Activated CD8-positive, alpha-beta memory T cell treated with anti-CD3 and anti-CD28 coated beads, Interleukin-2, amount 10 ng/mL, durations not matched to agents 7 days and 5 days (primary cell): ENCODE measurements at regions not wholly inside any gene's neighbourhood (a gene's known extent, or its start where the extent isn't known, plus 50 kb on each side); places are given as distances from the start of the nearest gene placed in this dataset.

ENCODE experiments used
- ATAC-seq: fragments of 150-1000 bp; cut with Tn5 transposase; one replicate; pipeline ENCODE4 v1.10.0; 2021; ENCODE audit warnings: moderate library complexity
- CTCF ChIA-PET: fragments of 350-600 bp; sonication (Branson Sonifier 250); formaldehyde crosslinking; loops from one replicate; lab custom pipeline; 2021; ENCODE audit warnings: antibody characterized with exemption; lab: Charles Lee
- DNase-seq: peaks from one replicate; pipeline ENCODE4 v3.0.0-alpha.2; 2020
- H3K27ac Mint-ChIP-seq: one replicate; pipeline ENCODE4 v1.8.0; 2021; ENCODE audit warnings: mild to moderate bottlenecking, mixed read lengths
- H3K27me3 Mint-ChIP-seq: one replicate; pipeline ENCODE4 v1.8.0; 2021; ENCODE audit warnings: mixed read lengths
- H3K36me3 Mint-ChIP-seq: one replicate; pipeline ENCODE4 v1.8.0; 2021; ENCODE audit warnings: mild to moderate bottlenecking, mixed read lengths
- H3K4me1 Mint-ChIP-seq: one replicate; pipeline ENCODE4 v1.8.0; 2021; ENCODE audit warnings: mixed read lengths
- H3K4me3 Mint-ChIP-seq: one replicate; pipeline ENCODE4 v1.8.0; 2021; ENCODE audit warnings: mild to moderate bottlenecking, moderate library complexity, mixed read lengths
- H3K9me3 Mint-ChIP-seq: one replicate; pipeline ENCODE4 v1.8.0; 2022; ENCODE audit warnings: low read depth, mixed read lengths

DNA sequence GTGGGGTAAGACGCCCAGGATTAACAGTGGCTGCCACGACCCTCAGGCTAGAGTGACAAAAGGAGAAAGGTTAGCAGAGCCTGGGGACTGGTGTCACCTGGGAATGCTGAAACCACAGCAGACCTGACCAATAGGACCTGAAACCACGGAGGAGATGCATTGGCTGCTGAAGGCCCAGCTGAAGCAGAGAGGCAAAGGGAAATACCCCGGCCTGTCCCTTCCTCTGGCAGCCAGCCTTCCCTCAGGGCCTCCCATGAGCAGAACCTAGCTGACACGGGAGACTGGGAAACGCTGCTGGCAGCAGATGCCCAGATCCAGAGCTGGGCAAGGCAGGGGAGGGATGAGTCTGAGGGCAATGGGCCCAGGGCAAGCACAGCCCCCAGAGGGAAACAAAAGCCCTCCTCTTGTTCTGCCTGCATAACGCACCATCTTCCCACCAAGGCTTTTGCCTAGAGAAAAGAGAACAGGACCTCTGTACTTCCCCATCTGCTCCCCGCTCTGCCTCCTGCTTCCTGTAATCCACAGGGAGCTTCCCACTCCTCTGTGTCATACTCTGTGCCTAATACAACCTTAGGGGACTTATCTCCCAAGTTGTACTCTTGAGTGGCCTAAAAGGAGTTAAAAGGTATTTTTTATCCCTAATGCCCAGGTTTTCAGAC lies 216.2 kb downstream of the ABHD5 start:
- H3K4me3 Mint-ChIP-seq, result no peak overlapping the region
- H3K9me3 Mint-ChIP-seq, result no peaks in the 10 kb centered on the region
- no peak for ATAC-seq
- H3K4me1 Mint-ChIP-seq, result no peaks in the 10 kb centered on the region
- CTCF ChIA-PET, result no interaction called here
- no peak for DNase-seq
- H3K36me3 Mint-ChIP-seq, result no peaks in the 10 kb centered on the region
- peaks cover 19% of the 10 kb centered on the region for H3K27me3 Mint-ChIP-seq
- H3K27ac Mint-ChIP-seq, result no peak overlapping the region

GRCh38 chr3:43907508-43907858 lies 216.7 kb downstream of the ABHD5 start:
- DNase-seq, result no peak
- no peak for ATAC-seq
- Mint-ChIP-seq H3K27me3 (peaks cover 15% of the 10 kb centered on the region), H3K36me3 (no peaks in the 10 kb centered on the region), H3K9me3 (no peaks in the 10 kb centered on the region), H3K4me1 (no peaks in the 10 kb centered on the region), H3K27ac (no peak overlapping the region), H3K4me3 (no peak overlapping the region)
- CTCF ChIA-PET, result no interaction called here

GRCh38 chr3:43908456-43908855 lies 217.7 kb downstream of the ABHD5 start:
- Mint-ChIP-seq H3K27ac (no peak overlapping the region), H3K9me3 (no peaks in the 10 kb centered on the region), H3K27me3 (peaks cover 10% of the 10 kb centered on the region), H3K36me3 (no peaks in the 10 kb centered on the region), H3K4me1 (no peaks in the 10 kb centered on the region), H3K4me3 (no peak overlapping the region)
- CTCF ChIA-PET, result no interaction called here
- no peak for DNase-seq
- ATAC-seq, result no peak

GRCh38 chr3:43909149-43909548 lies 218.4 kb downstream of the ABHD5 start:
- no peak for ATAC-seq
- no peak overlapping the region for H3K27ac Mint-ChIP-seq
- no peaks in the 10 kb centered on the region for H3K4me1 Mint-ChIP-seq
- no peaks in the 10 kb centered on the region for H3K9me3 Mint-ChIP-seq
- no peaks in the 10 kb centered on the region for H3K36me3 Mint-ChIP-seq
- CTCF ChIA-PET, result no interaction called here
- H3K27me3 Mint-ChIP-seq, result peaks cover 10% of the 10 kb centered on the region
- H3K4me3 Mint-ChIP-seq, result no peak overlapping the region
- DNase-seq, result no peak

- Mint-ChIP-seq H3K9me3 (no peaks in the 10 kb centered on the region), H3K4me3 (no peak overlapping the region), H3K4me1 (no peaks in the 10 kb centered on the region), H3K36me3 (no peaks in the 10 kb centered on the region), H3K27me3 (peaks cover 8% of the 10 kb centered on the region), H3K27ac (no peak overlapping the region)
- no peak for DNase-seq
- no peak for ATAC-seq
- CTCF ChIA-PET, result no interaction called here
Measured at GRCh38 chr3:43910750-43911149, 220.0 kb downstream of the ABHD5 start.

GRCh38 chr3:43913036-43913948 lies 222.6 kb downstream of the ABHD5 start:
- no peaks in the 10 kb centered on the region for H3K4me1 Mint-ChIP-seq
- no peak overlapping the region for H3K4me3 Mint-ChIP-seq
- peaks cover 5% of the 10 kb centered on the region for H3K27me3 Mint-ChIP-seq
- H3K9me3 Mint-ChIP-seq, result no peaks in the 10 kb centered on the region
- CTCF ChIA-PET, result no interaction called here
- no peak overlapping the region for H3K27ac Mint-ChIP-seq
- ATAC-seq (no peak), DNase-seq (no peak)
- H3K36me3 Mint-ChIP-seq, result no peaks in the 10 kb centered on the region

GRCh38 chr3:43914269-43914668 lies 223.5 kb downstream of the ABHD5 start:
- H3K27ac Mint-ChIP-seq, result no peak overlapping the region
- H3K4me1 Mint-ChIP-seq, result no peaks in the 10 kb centered on the region
- no peak overlapping the region for H3K4me3 Mint-ChIP-seq
- H3K27me3 Mint-ChIP-seq, result peaks cover 8% of the 10 kb centered on the region
- ATAC-seq (no peak), DNase-seq (no peak)
- CTCF ChIA-PET, result no interaction called here
- no peaks in the 10 kb centered on the region for H3K36me3 Mint-ChIP-seq
- H3K9me3 Mint-ChIP-seq, result no peaks in the 10 kb centered on the region

- DNase-seq, result no peak
- H3K4me3 Mint-ChIP-seq, result no peak overlapping the region
- H3K36me3 Mint-ChIP-seq, result no peaks in the 10 kb centered on the region
- no peaks in the 10 kb centered on the region for H3K4me1 Mint-ChIP-seq
- no peak for ATAC-seq
- H3K27me3 Mint-ChIP-seq, result peaks cover 14% of the 10 kb centered on the region
- no peaks in the 10 kb centered on the region for H3K9me3 Mint-ChIP-seq
- H3K27ac Mint-ChIP-seq, result no peak overlapping the region
- CTCF ChIA-PET, result no interaction called here
Measured at GRCh38 chr3:43915546-43915945, 224.8 kb downstream of the ABHD5 start.

DNA sequence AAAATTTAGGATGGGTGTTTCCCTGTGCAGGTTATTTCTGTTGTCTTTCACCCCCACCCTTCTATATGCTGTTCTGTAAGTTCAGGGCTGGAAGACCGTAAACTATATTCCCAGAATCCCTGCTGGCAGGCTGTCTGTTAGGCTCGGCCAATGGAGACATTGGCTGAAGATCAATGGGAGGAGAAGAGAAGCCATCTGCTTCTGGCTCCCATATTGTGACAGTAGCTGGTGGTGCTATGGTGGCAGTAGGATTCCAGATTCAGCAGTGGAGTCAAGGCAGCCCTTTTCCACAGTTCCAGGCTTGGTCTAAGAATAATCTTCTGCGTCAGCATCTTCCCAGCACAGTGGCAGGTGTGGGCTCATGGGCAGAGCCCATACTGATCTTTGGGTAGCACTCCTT lies 226.6 kb downstream of the ABHD5 start:
- no peaks in the 10 kb centered on the region for H3K36me3 Mint-ChIP-seq
- ATAC-seq, result no peak
- no peaks in the 10 kb centered on the region for H3K4me1 Mint-ChIP-seq
- peaks cover 23% of the 10 kb centered on the region for H3K27me3 Mint-ChIP-seq
- H3K9me3 Mint-ChIP-seq, result no peaks in the 10 kb centered on the region
- H3K4me3 Mint-ChIP-seq, result no peak overlapping the region
- H3K27ac Mint-ChIP-seq, result no peak overlapping the region
- CTCF ChIA-PET, result no interaction called here
- DNase-seq, result no peak

GRCh38 chr3:43919029-43919428 lies 228.3 kb downstream of the ABHD5 start:
- Mint-ChIP-seq H3K27ac (no peak overlapping the region), H3K36me3 (no peaks in the 10 kb centered on the region), H3K27me3 (peaks cover 35% of the 10 kb centered on the region), H3K9me3 (no peaks in the 10 kb centered on the region), H3K4me3 (no peak overlapping the region), H3K4me1 (no peaks in the 10 kb centered on the region)
- DNase-seq (no peak), ATAC-seq (no peak)
- CTCF ChIA-PET, result no interaction called here

DNA sequence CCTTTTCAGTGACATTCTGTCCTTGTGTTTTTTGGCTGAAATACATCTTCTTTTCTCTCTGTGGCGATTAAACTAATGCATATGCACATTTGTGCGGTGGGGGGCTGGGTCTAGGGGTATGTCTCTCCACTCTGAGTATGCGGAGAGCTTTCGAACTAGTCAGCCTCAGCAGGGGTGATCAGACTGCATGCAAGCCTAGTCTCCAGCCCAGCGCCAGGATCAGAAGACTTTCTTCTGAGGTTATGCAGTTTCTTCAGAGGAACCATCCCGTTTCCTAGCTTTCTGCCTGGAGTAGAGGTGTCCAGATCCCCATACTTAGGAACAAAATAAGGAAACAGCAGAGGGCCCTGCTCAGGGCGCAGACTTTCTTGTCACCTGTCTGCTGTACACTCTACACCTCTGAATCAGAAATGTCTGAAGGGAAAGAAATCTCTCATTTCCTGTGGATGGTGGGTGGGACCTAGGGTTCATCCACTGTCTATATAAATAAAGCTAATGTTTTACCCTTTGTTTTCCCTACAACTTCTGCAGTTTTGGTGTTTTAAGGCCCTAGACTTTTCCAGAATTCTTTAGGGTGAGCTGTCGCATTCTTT lies 230.4 kb downstream of the ABHD5 start:
- Mint-ChIP-seq H3K27ac (no peak overlapping the region), H3K9me3 (no peaks in the 10 kb centered on the region), H3K4me3 (no peak overlapping the region), H3K4me1 (no peaks in the 10 kb centered on the region), H3K36me3 (no peaks in the 10 kb centered on the region), H3K27me3 (peaks cover 41% of the 10 kb centered on the region)
- no peak for ATAC-seq
- CTCF ChIA-PET, result no interaction called here
- DNase-seq, result no peak

DNA sequence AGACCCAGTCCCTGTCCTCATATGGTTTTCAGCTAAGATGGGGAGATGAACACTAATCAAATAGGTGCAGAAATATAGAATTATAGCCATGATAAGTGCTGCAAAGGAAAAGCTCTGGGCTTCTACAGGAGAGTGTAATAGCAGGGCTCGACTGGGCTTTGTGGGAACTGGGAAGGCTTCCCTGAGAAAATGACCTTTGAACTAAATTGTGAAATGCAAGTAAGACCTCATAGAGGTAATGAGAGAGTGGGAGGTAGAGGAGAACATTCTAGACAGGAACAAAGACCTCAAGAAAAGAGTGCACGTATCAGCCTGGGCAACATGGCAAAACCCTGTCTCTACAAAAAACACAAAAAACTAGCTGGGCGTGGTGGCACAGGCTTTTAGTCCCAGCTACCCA lies 231.6 kb downstream of the ABHD5 start:
- Mint-ChIP-seq H3K27me3 (peaks cover 41% of the 10 kb centered on the region), H3K9me3 (no peaks in the 10 kb centered on the region), H3K4me1 (no peaks in the 10 kb centered on the region), H3K4me3 (no peak overlapping the region), H3K27ac (no peak overlapping the region), H3K36me3 (no peaks in the 10 kb centered on the region)
- DNase-seq (no peak), ATAC-seq (no peak)
- CTCF ChIA-PET, result no interaction called here

DNA sequence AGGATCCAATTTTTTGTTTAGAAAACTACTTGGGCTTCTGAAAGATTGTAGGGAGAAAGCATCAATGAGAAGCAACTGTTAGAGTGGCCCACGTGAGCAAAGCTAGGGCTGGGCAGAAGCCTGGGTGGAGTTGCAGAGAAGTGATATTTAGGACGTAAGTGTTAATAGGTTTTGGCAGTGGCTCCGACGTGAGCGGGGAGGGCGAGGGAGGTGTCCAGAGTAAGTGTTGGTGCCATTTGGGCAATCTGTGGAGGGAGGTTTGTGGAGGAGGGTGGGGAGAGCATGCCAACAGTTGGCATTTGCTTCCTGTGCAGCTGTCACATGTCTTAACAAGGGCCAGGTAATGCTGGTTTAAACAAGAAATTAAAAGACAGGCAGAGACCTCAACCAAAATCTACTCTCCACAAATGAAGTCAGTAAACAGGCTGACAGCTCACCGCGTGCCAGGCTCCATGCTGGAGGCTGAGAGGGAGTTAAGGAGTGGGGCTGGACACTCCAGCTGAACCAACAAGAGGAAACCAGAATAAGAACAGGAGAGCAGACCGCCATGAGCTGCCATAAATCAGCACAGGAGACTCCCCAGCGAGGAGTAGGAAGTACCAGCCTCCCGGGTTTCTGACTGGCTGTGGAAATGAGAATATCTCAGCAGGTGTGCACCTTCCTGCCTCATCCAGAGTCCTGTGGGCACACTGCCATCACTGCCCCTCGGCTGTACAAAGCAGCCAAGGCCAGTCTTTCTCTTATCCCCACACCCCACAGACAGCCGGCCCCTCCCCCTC lies 232.6 kb downstream of the ABHD5 start:
- CTCF ChIA-PET, result no interaction called here

More for the DNA sequence above, 232.6 kb downstream of the ABHD5 start:
- DNase-seq (no peak), ATAC-seq (no peak)
- no peak overlapping the region for H3K4me3 Mint-ChIP-seq
- H3K4me1 Mint-ChIP-seq, result no peaks in the 10 kb centered on the region
- no peaks in the 10 kb centered on the region for H3K9me3 Mint-ChIP-seq
- no peak overlapping the region for H3K27ac Mint-ChIP-seq
- no peaks in the 10 kb centered on the region for H3K36me3 Mint-ChIP-seq
- H3K27me3 Mint-ChIP-seq, result peaks cover 41% of the 10 kb centered on the region
